NCI-H1930 (cell line): ENCODE measurements at regions not wholly inside any gene's neighbourhood (a gene's known extent, or its start where the extent isn't known, plus 50 kb on each side); places are given as distances from the start of the nearest gene placed in this dataset.
A peak's percentile ranks its signal among the peaks of the same experiment; 100 is the strongest.

ENCODE experiments used
- DNase-seq, 2 experiments: peaks; one replicate each; lab custom pipeline; 2025; lab: John Stamatoyannopoulos, UW

- DNase-seq: no peak
Observed at GRCh38 chr13:44022196-44022595, 142.5 kb downstream of the LACC1 start.

GRCh38 chr13:44024167-44024845, 144.6 kb downstream of the LACC1 start:
- DNase-seq: no peak

GRCh38 chr13:44024846-44025195, 145.1 kb downstream of the LACC1 start:
- no peak for DNase-seq

DNA sequence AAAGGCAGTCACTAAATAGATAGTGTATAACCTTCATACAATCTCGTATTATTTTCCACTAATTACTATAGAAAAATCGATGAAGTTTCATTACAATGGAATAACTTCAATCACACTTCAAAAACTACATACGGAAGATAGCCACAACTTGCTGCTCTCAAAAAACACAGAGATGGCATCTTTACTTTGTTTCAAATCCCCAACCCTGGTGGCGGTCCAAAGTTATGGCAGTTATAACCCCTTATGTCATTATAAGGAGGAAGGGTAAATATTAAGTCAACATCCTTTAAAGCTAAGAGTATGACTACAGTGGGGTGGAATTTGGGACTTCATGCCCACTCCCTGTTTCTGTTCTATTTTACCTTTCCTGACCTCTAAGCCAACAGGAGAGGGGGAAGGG, 146.5 kb downstream of the LACC1 start:
- DNase-seq: no peak

DNA sequence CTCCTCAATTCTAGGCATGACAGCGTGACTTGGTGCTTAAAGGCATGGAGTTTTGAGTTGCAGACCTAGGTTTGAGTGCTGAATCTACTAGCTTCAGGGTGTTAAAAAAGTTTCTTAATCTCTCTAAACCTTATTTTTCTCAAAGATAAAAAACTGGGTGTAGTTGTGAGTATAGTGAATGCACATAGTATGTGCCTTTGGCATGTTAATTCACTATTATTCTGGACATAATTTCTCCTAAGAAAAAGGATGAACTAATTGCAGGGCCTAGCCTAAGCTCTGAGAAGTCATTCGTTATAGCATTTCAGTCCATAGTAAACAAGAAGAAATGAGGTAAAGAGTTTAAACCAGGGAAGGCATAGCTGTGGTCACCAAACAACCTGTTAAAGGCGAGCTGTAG, 149.0 kb downstream of the LACC1 start:
- no peak for DNase-seq

- no peak for DNase-seq
Observed at GRCh38 chr13:44030615-44031014, 150.9 kb downstream of the LACC1 start.

GRCh38 chr13:44031555-44031954, 151.9 kb downstream of the LACC1 start:
- DNase-seq: no peak

DNA sequence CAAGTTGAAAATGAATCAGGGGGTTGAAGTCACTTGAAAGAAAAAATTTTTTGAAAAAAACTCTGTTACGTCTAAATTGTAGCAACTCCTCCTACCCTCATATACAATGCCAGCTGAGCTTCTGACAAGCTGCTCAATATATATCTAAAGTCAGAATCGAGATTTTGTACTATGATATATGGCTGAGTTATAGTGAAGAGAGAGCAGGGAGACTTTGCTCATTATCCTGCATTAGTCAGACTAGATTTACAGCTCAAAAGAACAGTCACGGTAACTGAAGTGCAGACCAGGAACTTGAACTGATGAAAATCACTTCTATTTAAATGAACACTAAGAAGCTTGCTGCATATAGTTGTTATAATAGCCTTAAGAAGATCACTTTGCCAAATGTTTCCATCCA, 153.1 kb downstream of the LACC1 start:
- DNase-seq: no peak

- DNase-seq: no peak
Observed at GRCh38 chr13:44035400-44035799, 155.7 kb downstream of the LACC1 start.

- DNase-seq: no peak
Observed at GRCh38 chr13:44040070-44040817, 160.5 kb downstream of the LACC1 start.

DNA sequence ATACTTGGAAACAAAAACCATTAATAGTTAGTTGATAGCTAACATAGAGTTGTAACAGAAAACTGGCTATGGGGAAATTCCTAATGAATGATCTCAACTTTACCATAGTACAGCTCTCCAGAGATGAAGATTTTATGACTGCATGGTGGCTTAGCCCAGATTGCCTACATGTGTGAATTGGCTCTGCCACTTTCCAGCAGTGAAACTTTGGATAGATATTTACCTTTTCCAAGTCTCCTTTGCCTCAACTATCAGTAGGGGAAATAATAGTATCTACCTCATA, 161.1 kb downstream of the LACC1 start:
- no peak for DNase-seq

DNA sequence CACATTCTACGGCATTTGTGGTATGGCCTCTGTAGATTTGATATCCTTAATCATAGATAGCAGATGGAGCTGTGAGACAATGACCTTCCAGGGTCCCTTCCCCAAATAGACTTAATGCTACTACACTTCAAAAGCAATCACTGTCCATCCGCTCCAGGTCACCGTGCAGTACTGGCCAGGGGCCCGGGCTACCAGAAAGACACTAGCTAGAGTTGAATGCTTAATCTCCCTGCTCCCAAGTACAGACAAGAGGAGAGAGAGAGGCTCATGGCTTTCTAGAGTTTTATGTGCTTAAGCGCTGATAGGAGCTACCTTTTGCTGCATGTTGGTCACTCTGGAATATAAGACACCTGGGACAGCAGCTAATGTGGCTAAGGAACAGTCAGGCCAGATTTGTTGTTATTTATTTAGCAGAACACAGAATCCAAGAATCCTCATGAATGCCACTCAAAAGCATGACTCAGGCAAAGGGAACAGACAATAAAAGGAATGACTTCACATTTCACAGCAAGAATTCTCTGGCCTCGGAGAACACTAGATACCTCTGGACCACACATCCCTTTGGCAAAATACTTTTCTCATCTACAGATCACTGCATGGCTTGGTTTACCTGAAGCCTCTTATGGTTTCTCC, 165.0 kb downstream of the LACC1 start:
- DNase-seq: no peak

GRCh38 chr13:44045180-44045562, 165.5 kb downstream of the LACC1 start:
- DNase-seq: peak in 1 of 2 experiments; percentile 42

GRCh38 chr13:44046428-44046827, 166.7 kb downstream of the LACC1 start:
- no peak for DNase-seq

DNA sequence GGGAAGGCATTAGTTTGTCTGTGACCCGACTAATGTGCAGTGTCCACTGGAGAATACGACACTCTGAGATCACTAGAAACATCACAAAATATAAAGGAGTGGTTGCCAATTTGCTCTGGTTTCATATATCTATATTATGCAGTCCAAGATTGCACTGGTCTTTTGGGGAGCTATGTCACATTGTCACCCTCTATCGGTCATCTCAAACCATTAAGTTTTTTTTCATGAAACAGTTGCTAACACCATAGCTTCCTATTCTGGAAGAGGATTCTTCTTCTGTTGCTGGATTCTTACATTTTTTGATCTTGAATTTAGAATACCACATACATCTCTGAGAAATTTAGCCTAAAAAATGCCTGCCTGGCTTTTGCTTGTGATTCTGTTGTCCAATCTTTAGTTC, 168.6 kb downstream of the LACC1 start:
- no peak for DNase-seq

GRCh38 chr13:44049081-44049945, 169.6 kb downstream of the LACC1 start:
- no peak for DNase-seq

- DNase-seq: peak in 1 of 2 experiments; percentile 18
Observed at GRCh38 chr13:44050450-44051063, 170.9 kb downstream of the LACC1 start.

DNA sequence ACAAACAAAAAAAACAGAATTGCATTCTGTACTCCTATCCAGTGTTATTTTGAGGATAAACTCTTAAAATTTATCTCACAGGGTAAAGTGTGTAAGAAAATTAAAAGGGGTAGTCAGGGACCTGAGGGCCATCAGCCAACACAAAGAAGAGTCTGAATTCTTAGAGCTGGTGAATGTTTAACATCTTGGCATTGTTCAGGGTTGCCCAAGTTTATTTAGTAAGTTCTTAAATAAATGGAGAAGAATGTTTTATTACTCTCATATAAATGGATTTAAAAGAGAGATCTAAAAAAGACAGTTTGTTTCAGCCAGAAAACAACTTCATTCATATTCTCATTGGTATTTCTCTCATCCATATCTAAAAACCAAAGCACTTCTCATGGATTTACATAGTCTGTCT, 171.7 kb downstream of the LACC1 start:
- DNase-seq: no peak

DNA sequence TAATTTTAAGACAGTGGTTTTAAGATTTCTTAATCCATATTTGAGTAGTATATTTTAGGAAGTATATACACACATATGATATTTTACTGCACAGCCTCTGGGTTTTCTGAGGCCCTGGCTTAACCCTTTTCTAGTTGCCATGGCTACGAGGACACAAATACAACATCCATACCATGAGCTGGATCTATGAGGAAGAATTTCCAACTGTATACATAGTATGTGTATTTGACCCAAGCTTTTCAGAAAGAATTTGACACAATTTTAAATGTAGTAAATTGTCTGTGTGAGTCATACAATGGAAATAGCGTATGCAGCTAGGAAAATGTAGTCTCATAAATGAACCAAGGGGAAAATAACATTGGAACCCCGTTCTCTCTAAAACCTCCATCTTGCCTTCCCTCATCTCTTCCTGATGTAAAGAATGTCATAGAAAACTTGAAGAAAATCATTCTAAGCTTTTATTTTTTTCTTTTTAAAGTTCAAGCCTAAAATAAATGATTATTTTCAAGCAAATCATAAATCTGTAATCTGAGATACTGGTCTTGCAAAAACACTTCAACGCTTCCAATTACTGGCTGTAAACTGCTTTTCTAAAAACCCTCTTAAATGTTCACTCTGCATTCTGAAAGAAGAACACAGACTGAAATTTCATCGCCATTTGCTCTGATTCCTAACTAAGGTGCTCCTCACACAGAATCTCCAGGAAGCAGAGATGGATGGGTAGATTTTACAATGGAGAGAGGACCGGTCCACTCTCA, 172.4 kb downstream of the LACC1 start:
- no peak for DNase-seq

DNA sequence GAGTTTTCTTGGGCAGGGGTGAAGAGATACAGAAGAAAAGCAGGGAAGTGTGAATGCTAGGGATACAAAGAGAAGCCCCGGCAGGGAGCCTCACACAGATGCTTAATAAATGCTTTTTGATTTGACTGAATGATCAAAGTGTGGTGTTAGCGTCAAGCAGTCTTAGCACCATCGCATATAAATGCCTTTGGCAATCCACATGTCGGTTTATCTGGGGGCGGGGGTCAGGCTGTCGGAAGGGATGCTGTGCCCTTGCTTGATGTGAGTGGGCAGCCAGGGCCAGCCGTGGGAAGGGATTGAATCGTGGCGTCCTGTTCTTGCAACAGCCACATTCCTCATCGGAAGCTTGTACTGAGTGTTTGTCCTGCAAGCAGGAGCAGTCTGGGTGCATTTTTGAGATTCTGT, 173.1 kb downstream of the LACC1 start:
- DNase-seq: no peak

DNA sequence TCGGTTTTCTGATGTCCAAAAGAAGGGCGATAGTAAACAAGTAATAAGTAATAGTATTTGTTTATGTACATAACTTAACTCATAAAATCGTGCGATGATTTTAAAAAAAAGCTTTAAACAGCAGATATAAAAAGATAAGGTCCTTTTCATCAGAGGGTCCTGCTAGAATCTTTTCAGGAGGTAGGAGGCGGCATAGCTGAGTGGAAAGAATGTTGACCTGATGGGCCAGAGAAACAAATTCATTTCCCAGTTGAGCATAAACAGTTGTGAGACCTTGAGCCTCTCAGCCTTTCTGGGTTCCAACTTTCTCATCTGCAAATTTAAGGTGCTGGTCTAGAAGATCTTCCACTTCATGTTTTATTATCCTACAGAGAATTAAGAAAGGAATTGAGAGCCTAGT, 173.5 kb downstream of the LACC1 start:
- DNase-seq: no peak
